ENCODE measurements at regions not wholly inside any gene's neighbourhood (a gene's known extent, or its start where the extent isn't known, plus 50 kb on each side); places are given as distances from the start of the nearest gene placed in this dataset.

- ATAC-seq, result no peak
- TF ChIP-seq TSHZ2 (CRISPR knock-in tag; IDR thresholded peaks at IDR 0.05) (no peak), POU6F1 (CRISPR knock-in tag; IDR thresholded peaks at IDR 0.05; ENCODE audit: borderline replicate concordance, low read depth) (no peak), GLIS3 (CRISPR knock-in tag; IDR thresholded peaks at IDR 0.05) (no peak), PPARA (CRISPR knock-in tag; IDR thresholded peaks at IDR 0.05; ENCODE audit: borderline replicate concordance) (no peak), PATZ1 (CRISPR knock-in tag; IDR thresholded peaks at IDR 0.05; ENCODE audit: borderline replicate concordance) (no peak), TOX (CRISPR knock-in tag; IDR thresholded peaks at IDR 0.05; ENCODE audit: borderline replicate concordance) (no peak), CSRNP3 (CRISPR knock-in tag; IDR thresholded peaks at IDR 0.05) (no peak), CSDC2 (CRISPR knock-in tag; IDR thresholded peaks at IDR 0.05) (no peak), ARNTL (CRISPR knock-in tag; IDR thresholded peaks at IDR 0.05; ENCODE audit: borderline replicate concordance, low read depth) (no peak), ZFP3 (CRISPR knock-in tag; IDR thresholded peaks at IDR 0.05) (no peak), SNAI2 (CRISPR knock-in tag; IDR thresholded peaks at IDR 0.05) (no peak), ZNF70 (CRISPR knock-in tag; IDR thresholded peaks at IDR 0.05) (no peak), ZNF8 (CRISPR knock-in tag; IDR thresholded peaks at IDR 0.05) (no peak), ISL1 (CRISPR knock-in tag; IDR thresholded peaks at IDR 0.05) (no peak), OSR1 (CRISPR knock-in tag; IDR thresholded peaks at IDR 0.05) (no peak), ZC3H10 (CRISPR knock-in tag; IDR thresholded peaks at IDR 0.05) (no peak)
Measured at GRCh38 chr1:25106352-25106751, 126.0 kb downstream of the SYF2 start.

- TF ChIP-seq ZC3H10 (CRISPR knock-in tag; IDR thresholded peaks at IDR 0.05) (no peak), ARNTL (CRISPR knock-in tag; IDR thresholded peaks at IDR 0.05; ENCODE audit: borderline replicate concordance, low read depth) (no peak), OSR1 (CRISPR knock-in tag; IDR thresholded peaks at IDR 0.05) (no peak), ZFP3 (CRISPR knock-in tag; IDR thresholded peaks at IDR 0.05) (no peak), ZNF565 (CRISPR knock-in tag; conservative IDR thresholded peaks at IDR 0.05; ENCODE audit: low read depth) (no peak), BACH2 (CRISPR knock-in tag; IDR thresholded peaks at IDR 0.05; ENCODE audit: borderline replicate concordance) (no peak)
- no peak for ATAC-seq
Measured at GRCh38 chr1:25105836-25106235, 126.5 kb downstream of the SYF2 start.

GRCh38 chr1:25104932-25105561 is 127.3 kb downstream of the SYF2 start:
- ATAC-seq, result no peak
- no peak for TF ChIP-seq CSRNP3 (CRISPR knock-in tag; IDR thresholded peaks at IDR 0.05)
